HG02798 (cell line): ENCODE measurements at regions not wholly inside any gene's neighbourhood (a gene's known extent, or its start where the extent isn't known, plus 50 kb on each side); places are given as distances from the start of the nearest gene placed in this dataset.

Experiments used
- ATAC-seq: cut with Tn5 transposase; IDR thresholded peaks from one replicate; pipeline ENCODE4 v1.9.1; 2021; ENCODE audit warnings: mild to moderate bottlenecking; ENCODE audit not compliant: unreplicated experiment, poor library complexity

DNA sequence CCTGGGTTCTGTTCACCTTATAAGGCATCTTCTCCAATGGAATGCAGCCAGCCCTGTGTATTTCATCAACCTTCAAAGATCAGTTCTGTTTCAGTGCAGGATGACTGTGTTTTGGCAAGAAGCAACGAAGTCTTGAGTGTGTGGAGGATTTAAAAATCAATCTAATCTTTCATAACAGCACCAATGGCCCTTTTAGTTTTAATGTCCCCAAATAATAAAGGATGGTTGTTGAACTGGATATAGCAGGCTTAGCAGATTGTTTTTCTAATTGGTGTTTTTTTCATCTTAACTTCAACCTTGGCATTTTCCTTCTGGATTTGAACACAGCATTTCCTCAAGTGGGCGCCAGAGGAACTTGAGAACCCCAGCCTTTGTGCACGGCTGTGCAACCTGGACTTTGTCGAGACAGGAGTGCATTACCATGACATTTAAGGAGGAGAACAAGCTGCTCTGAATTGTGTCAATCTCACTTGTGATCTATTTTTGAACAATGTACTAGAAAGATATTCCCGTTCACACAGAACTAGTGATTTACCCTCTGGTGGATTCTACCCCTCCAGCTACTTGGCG is 313.3 kb upstream of the AKR1E2 start:
- ATAC-seq, result no peak

DNA sequence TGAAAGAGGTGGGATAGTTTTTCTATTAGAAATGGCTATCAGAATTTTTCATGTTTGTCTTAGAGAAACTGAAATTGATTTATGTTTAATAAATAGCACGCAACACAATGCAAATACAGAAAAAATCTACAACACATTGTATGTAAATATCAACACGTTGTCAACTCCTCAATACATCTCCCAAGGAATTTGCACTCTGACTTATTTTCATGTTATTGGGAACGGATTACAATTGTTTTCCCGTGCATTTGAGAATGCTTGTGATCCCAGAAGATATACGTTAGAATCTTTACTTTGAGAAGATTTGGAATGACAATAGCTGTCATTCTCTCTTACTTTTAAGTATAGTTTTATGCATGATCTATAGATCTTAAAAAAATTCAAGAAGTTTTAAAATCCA is 313.8 kb upstream of the AKR1E2 start:
- no peak for ATAC-seq

DNA sequence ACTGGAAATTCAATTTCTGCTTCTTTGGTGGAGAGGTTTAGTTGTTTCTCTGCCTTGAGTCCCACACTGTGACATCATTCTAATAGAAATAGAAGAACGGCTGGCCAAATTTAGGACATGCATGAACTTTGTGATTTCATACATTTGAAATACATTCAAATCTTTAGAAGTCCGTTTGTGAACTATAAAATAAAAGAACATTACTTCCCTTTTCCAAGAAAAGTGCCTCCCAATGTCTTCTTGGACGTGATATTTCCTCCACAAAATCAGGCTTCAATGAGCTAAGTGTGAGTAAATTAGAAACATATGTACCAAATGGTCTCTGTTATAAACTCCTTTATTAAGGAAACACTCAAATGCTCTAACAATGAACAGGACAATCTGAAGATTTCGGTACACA is 314.5 kb upstream of the AKR1E2 start:
- no peak for ATAC-seq

DNA sequence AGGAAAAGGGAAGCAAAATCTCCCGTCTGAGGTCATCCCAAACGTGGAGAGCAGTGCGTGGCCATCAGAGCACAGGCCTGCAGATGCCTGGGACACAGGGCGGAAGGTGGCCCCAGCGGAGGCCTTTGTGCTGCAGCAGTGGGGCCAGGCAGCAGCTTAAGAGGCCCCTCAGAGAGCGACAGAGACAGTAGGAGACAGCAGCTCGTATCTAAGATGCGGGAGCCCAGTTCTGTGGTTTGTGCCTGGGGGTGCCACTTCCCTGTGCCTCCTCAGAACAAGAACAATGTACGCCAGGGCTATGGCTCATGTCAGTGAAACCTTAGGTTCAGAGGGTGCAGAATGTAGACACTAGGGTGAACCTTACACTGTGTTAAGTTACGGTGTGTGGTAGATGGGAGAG is 316.6 kb upstream of the AKR1E2 start:
- no peak for ATAC-seq

DNA sequence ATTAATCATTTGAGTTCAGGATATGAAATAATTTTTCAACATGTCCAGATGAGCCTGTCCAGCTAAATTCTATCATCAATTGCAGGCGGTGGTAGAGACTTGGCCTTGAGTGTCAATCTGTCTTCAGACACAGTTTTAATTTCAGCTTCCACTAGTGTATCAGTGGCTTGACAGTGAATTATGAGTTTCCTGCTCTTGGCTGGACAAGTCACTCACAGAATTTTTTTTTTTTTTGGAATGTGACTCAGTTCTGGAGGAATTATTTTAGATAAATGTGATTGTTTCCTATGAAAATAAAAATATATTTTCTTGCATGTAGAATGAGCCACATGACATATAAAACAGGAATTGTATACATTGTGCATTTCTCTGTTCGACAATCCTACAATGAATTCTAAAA is 319.9 kb upstream of the AKR1E2 start:
- no peak for ATAC-seq

DNA sequence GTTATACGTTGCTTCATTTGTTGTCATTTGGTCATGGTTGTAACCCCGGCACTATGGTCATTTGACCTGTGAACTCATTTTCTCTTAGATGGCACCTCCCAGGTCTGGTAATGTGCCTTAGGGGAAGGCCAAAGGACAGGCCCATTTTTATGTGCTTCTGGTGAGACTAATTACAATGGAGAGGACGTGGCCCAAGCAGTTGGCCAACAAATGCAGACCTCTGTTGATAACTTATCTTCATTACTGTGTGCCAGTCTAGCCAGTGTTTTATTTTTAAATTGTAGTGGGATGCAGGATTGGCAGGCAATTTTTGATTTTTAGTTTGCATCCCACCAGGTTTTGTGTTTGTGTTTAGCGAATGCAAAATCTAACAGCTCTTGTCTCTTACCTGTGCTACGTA is 321.5 kb upstream of the AKR1E2 start:
- no peak for ATAC-seq

DNA sequence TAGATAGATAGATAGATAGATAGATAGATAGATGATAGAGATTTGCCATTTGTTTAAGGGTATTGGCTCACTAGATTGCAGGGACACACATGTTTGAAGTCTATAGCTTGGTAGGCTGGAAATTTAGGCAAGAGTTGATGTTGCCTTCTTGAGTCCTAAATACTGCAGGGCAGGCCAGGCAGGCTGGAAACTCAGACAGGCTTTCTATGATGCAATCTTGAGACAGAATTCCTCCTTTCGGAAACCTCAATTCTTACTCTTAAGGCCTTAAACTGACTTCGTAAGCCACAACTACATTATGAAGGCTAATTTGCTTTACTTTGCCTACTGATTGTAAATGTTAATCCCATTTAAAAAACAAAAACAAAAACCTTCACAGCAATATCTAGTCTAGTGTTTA is 322.9 kb upstream of the AKR1E2 start:
- no peak for ATAC-seq

DNA sequence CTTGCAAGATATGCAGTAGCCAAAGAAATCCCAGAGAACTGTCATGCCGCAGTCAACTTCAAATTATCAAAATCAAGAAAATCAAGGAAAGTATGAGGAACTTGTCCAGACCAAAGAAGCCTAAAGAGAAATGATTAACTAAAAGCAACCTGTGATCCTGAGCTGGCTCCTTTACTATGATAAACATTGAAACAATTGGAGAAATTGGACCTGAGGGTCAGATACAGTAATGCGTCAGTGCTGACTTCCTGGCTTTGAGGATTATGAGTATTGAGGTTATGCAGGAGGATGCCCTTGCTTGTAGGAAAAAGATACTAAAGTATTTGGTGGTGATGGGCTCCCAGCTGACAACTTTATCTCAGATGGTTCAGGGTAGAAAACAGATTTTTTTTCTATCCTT is 324.7 kb upstream of the AKR1E2 start:
- ATAC-seq, result no peak

DNA sequence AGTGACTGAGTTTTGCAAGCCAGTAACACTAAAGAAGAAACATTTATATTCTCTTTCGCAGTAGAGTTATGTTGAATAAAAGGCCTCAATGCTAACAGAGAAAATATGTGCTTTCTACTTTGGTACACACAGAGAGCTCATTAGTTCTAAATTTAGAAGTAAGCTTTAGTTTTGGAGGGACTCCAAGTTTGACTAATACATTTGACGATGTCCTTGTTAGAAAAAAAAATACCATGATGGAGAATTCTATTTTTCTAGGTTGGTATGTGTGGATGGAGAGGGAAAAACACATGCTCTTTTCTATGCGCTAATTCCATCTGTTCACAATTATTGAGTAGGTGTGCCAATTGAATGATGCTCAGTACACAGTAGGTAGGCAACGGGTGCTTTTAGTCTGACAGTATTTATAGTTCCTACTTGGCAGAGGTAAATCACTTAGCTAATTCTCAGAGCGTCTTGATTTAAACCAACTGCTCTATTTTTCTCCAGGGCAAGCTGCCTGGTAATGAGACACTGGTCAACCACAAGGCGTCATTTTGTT is 327.2 kb upstream of the AKR1E2 start:
- no peak for ATAC-seq

DNA sequence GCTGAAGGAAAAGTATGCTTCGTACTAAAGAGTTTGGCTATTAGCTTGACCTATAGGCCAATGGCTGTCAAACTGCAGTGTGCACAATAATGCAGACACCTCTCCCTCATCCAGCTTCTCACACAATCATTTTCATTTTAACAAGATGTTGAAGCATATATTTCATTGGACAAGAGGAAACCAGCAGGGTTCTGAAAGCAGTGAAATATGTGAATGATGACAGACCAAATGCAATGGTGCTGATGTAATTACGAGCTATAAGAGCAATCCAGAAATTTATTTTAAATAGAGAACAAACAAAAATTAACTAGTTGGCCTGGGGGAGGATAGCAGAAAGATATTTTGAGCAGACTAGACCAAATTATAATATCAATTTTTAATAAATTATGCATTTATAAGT is 331.5 kb upstream of the AKR1E2 start:
- no peak for ATAC-seq

DNA sequence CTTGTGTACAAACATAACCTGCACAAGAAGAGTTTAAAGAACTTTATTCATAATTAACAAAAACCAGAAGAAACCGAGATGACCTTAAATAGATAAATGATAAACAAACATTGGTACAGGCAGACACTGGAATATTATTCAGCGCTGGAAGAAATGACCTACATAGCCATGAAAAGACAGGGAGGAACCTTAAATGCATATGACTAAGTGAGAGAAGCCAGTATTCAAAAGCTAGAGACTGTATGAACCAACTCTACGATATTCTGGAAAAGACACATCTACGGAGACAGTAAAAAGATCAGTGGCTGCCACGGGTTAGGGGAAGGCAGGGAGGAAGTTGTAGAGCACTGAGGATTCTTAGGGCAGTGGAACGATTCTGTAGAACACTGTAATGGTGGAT is 333.8 kb upstream of the AKR1E2 start:
- no peak for ATAC-seq

DNA sequence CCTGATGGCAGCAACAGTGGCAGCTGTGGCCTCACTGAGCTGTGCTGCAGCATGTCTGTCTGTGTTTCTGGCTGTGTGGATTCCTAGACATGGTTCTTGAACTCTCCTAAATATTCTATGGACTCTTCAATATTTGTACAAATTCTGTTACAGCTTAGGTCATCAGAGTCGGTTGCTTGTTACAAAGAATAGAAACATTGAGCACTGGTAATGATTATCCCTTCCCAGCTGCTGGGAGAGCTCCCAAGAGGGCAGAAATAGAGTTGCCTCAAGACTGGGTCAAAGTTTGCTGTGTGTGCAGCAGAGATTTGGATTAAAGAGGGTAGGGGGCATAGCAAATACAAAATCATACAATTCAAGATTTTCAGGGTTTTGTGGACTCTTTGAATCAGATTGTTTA is 337.1 kb upstream of the AKR1E2 start:
- ATAC-seq, result no peak

DNA sequence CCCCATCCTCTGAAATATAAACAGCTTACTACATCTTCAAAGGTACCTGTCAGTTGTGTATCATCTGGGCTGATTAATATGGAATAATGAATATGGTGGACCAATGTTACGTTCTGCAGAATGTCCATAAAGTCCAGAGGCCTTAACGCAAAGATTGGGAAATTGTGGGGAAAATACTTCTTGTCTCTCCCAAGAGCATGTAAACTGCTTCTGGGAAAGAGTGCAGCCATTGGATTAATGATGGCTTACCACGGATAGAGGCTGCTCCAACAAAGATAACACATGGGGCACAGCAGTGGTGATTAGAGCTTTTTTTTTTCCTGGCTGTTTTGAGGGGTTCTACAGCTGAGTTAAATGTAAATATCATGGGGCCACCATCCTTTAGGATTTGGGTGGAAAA is 340.4 kb upstream of the AKR1E2 start:
- ATAC-seq, result no peak

DNA sequence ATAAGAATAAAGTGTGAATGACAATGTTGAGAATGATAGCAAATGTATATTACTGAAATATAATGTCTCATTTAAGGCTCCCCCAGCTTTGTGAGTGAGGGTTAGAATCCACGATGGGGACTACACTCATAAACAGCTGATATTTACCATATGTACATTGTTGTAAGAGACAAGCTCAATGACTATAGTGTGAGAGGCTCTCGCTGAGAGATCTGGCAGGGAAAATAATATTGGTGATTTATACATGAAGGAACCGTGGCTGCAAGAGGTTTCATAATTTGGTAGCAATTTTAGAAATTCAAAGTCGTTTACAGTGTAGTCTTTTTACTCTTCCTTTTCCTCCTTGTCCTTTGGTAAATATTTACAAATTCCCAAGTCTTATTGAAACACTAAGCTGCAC is 342.2 kb upstream of the AKR1E2 start:
- ATAC-seq, result no peak

DNA sequence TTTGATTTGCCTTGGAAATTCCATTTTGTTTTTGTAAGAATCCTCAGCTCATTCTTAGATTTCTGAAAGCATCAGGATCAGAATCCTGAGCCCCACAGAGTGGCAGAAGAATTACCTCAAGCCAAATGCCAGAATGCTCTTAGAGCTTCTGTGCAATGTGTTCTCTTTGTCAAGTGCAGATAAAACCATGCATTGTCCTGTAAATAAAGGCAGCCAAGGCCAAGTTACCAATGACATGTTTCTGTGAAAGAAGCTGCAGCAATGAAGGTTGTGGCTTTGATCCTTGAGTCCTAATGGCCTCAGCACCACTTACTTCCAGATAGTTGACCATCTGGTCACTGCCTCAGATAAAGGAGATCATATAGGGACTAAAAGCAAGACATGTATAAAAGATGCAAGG is 343.3 kb upstream of the AKR1E2 start:
- ATAC-seq, result no peak

DNA sequence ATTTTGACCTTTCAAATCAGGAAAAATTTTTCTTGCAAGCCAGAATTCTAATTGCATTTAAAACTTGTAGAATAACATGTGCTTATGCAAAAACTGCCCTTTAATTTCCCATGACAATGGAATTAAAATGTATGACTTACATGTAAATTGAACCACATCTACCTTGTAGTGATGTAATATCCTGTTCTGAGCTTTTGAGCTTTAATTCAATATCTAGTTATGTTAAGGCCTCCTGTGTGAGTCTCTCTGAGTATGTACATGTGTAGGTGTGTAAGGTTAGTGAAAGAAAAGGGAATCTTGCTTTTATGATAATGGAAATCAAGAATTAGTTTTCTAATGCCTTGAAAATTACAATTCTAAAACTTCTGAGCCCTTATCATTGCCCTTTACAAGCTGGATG is 344.8 kb upstream of the AKR1E2 start:
- no peak for ATAC-seq

DNA sequence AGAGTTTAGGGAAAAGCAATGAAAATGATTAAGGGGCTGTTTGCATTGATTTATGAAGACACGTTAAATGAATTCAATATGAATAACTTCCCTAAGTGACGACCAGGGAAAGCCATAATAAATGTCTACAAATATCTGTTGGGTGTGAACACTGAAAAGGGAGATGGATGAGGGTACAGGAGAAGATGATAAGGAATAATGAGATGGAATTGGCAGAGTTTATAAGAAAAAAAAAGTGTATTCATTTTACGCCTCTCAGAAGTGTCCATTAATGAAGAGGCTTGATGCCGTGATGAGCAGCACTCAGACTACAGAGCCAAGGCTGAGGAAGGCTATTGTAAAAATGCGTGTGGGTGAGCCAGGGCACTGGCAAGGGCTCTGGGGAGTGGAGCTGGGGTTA is 346.7 kb upstream of the AKR1E2 start:
- no peak for ATAC-seq

DNA sequence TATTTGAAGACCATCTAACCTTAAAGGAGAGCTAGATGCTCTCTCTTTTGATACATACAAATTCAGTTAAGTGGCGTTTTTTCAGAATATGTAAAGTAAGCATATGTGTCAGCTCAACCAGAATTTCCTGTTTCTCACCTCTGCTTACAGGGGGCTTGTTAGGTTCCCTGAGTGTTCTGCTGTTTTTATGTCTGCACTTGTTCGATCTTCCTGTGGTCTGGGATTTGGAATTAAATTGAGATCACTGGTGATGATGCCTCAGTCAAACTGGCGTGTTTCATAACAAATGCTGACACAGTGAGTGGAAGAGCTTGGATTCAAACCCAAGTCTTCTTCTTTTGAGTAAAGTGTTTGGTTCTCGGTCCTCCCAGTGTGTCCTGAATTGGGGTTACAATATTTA is 348.3 kb upstream of the AKR1E2 start:
- ATAC-seq, result no peak

DNA sequence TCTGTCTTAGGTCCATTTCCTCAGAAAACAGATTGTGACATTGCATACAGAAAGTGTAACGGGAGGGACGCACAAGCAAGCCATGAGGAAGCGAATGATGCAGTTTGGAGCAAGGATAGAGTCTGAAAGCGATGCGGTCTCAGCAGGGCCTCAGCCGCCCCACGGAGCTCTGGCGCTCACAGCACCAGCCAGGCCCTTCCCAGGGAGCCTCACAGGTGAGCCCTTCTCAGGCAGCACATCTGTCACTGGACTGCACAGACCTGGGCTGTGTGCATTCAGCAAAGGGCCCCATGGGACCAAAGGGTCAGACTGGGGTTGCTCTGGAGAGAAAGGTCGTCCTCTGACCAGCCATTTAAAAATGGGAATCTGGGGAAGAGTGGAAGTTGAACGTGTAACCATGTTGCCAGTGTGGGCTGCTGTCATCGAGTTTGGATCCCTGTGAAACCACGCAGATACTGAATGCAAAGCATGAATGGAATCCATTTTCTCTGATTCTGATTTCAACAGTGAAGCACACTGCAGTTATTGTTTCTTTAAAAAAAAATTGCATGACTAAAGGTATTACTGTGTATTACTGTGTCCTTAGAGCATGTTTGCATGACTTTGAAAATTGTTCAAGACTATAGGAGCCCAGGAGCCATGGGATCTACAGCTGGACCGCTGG is 350.0 kb upstream of the AKR1E2 start:
- ATAC-seq, result no peak

DNA sequence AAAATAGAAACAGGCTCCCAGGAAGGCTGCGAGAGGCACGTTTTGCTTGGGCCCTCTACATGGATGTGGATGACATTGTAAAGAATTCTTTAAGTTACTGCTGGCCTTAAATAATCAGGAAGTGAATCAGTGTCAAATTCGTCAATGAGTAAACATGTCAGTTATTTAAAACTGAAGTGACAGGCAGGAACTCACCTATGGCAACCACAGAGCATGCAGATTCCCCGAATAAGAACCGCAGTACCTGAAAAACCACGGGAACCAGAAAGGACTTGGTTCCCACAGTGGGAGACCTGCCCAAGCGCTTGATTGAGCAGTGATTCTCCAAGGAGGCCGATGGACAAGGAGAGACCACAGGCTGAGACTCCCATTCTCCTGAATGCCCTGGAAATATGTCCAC is 351.2 kb upstream of the AKR1E2 start:
- ATAC-seq, result no peak

DNA sequence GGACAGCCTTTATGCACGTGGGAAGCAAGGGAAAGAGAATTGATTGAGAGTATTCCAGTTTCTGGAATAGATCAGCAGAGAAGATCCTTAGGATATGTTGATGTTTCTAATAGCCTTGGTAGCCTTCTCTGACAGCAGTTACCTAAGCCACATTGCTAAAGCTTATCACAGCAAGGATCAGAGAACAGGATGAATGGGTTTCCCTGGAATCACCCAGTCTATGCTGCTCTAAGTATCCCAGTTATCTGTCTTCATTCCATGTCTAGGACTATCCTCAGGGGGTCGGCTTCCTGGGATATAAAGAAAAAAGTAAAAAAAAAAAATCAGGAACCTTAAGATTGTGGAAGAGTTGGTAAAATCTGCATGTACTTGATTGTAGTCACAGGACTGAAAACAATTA is 352.0 kb upstream of the AKR1E2 start:
- ATAC-seq, result no peak

DNA sequence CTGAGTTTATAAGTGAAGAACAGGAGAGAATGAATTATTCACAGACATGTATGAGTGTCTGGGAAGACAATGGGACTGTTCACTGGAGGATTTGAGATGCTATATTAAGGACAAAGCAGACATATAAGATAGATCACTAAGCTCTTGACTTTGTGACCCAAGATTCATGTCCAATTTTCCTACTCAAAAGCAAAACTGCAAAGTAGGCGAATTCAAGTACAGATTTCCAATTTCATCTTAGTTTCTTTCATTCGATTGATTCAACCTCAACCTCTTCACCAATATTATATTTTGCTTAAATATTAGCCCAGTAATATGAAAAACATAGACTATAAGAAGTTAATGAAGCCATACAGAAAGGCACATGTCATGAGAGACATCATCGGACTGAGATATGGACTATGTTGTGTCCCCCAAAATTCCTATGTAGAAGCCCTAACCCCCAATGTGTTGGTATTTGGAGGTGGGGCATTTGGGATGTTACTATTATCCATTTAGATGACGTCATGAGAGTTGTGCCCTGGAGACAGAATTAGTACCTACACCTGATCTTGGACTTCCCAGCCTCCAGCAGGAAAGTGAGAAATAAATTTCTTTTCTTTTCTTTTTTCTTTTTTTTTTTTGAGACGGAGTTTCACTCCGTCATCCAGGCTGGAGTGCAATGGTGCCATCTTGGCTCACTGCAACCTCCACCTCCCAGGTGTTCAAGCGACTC is 353.7 kb upstream of the AKR1E2 start:
- ATAC-seq, result no peak
